Gastroesophageal sphincter (tissue), 4 donors: ENCODE measurements at regions not wholly inside any gene's neighbourhood (a gene's known extent, or its start where the extent isn't known, plus 50 kb on each side); places are given as distances from the start of the nearest gene placed in this dataset.

ENCODE experiments used
- ATAC-seq: fragments of 150-250 bp; one replicate; pipeline ENCODE4 v1.9.1; 2016; ENCODE audit warnings: mild to moderate bottlenecking, moderate library complexity
- H3K27ac ChIP-seq, 4 donors: fragments of 200-600 bp; sonication (generic) in 3 of 4; 1 replicate in 3 of 4; 2 replicates in 1 of 4; pipeline ENCODE4 v1.5.1; 2016 to 2019
- H3K27me3 ChIP-seq: fragments of 200-600 bp; sonication (generic); one replicate; pipeline ENCODE4 v1.5.1; 2019
- H3K36me3 ChIP-seq, 2 donors: fragments of 200-600 bp; sonication (generic); one replicate each; pipeline ENCODE4 v1.5.1; 2019; ENCODE audit warnings: control low read depth in 1 of 2
- H3K4me1 ChIP-seq, 3 donors: fragments of 200-600 bp; sonication (generic); 1 replicate in 2 of 3; 2 replicates in 1 of 3; pipeline ENCODE4 v1.5.1; 2016 to 2019; ENCODE audit warnings: control low read depth in 2 of 3
- H3K4me3 ChIP-seq, 2 donors: fragments of 200-600 bp; sonication (generic); one replicate each; pipeline ENCODE4 v1.5.1; 2019; ENCODE audit warnings: mild to moderate bottlenecking in 1 of 2, moderate library complexity in 1 of 2
- H3K9me3 ChIP-seq, 3 donors: fragments of 200-600 bp; sonication (generic); one replicate each; pipeline ENCODE4 v1.5.1; 2017 to 2019; ENCODE audit warnings: control low read depth in 2 of 3
- EP300 ChIP-seq: sonication (generic); formaldehyde crosslinking; IDR thresholded peaks from one replicate; pipeline ENCODE4 v1.6.1; 2017; ENCODE audit warnings: antibody characterized with exemption, mild to moderate bottlenecking
- POLR2A ChIP-seq, 2 donors: fragments of 450-650 bp; IDR thresholded peaks; one replicate each; pipeline ENCODE4 v1.6.1; 2017; ENCODE audit warnings: antibody characterized with exemption in 2 of 2, mild to moderate bottlenecking in 2 of 2, moderate library complexity in 1 of 2
- POLR2AphosphoS5 ChIP-seq: sonication (generic); formaldehyde crosslinking; IDR thresholded peaks from one replicate; pipeline ENCODE4 v1.6.1; 2017; ENCODE audit warnings: antibody characterized with exemption
- WGBS, 2 donors: methylation state at CpG; one replicate each; pipeline ENCODE4 v1.1.5; 2018; ENCODE audit warnings: low coverage in 1 of 2; 5-methylcytosine and 5-hydroxymethylcytosine counted together
- TF ChIP-seq, protein P1 (sequence below), 4 experiments: fragments of 200-600 bp in 2 of 4; fragments of 450-650 bp in 2 of 4; sonication (generic) in 1 of 4; IDR thresholded peaks; one replicate each; pipeline ENCODE4 v1.5.1; 2017 to 2019; ENCODE audit warnings: antibody characterized with exemption in 4 of 4, mild to moderate bottlenecking in 2 of 4, moderate library complexity in 2 of 4

GRCh38 chr12:98211909-98212695, 303.3 kb upstream of the TMPO start:
- Histone ChIP-seq H3K9me3 (no peaks in the 10 kb centered on the region), H3K27ac (no peak overlapping the region), H3K27me3 (no peaks in the 10 kb centered on the region), H3K4me1 (no peaks in the 10 kb centered on the region), H3K4me3 (no peak overlapping the region), H3K36me3 (no peaks in the 10 kb centered on the region)
- ATAC-seq, result no peak
- TF ChIP-seq EP300, result no peak
- no peak for TF ChIP-seq POLR2A (IDR thresholded peaks at IDR 0.05)
- TF ChIP-seq POLR2AphosphoS5, result no peak
- TF ChIP-seq, protein P1, sequence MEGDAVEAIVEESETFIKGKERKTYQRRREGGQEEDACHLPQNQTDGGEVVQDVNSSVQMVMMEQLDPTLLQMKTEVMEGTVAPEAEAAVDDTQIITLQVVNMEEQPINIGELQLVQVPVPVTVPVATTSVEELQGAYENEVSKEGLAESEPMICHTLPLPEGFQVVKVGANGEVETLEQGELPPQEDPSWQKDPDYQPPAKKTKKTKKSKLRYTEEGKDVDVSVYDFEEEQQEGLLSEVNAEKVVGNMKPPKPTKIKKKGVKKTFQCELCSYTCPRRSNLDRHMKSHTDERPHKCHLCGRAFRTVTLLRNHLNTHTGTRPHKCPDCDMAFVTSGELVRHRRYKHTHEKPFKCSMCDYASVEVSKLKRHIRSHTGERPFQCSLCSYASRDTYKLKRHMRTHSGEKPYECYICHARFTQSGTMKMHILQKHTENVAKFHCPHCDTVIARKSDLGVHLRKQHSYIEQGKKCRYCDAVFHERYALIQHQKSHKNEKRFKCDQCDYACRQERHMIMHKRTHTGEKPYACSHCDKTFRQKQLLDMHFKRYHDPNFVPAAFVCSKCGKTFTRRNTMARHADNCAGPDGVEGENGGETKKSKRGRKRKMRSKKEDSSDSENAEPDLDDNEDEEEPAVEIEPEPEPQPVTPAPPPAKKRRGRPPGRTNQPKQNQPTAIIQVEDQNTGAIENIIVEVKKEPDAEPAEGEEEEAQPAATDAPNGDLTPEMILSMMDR (IDR thresholded peaks at IDR 0.05), result no peak
- 75 to 79% methylated on average over 1 to 6 of the region's 8 CpGs for WGBS, 2 donors

DNA sequence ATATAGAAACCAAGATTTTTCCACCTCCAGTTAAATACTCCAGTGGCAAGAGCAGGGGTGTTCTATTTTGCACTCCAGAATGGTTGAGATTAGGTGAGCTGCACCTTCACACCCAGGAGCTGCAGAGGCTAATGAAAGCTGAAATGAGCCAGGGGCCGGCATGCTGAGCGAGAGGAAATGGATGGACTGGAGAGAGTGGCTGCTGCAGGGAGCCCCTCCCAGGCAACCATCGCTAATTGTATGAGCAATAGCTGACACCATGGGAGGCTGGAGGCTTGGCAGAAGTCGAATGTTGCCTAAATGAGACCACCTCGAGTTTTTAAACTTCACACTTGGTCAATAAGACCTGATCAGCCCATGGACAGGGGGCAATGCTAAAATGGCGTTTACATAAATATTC, 301.8 kb upstream of the TMPO start:
- 47 to 87% methylated on average over 5 to 6 of the region's 6 CpGs for WGBS, 2 donors
- H3K27ac ChIP-seq, result no peak overlapping the region
- H3K4me3 ChIP-seq, result no peak overlapping the region
- H3K9me3 ChIP-seq, result no peaks in the 10 kb centered on the region
- ATAC-seq, result no peak
- no peaks in the 10 kb centered on the region for H3K36me3 ChIP-seq
- no peaks in the 10 kb centered on the region for H3K27me3 ChIP-seq
- TF ChIP-seq, protein P1 (IDR thresholded peaks at IDR 0.05), result no peak
- no peak for TF ChIP-seq POLR2A (IDR thresholded peaks at IDR 0.05)
- TF ChIP-seq EP300, result no peak
- no peak for TF ChIP-seq POLR2AphosphoS5
- H3K4me1 ChIP-seq, result no peaks in the 10 kb centered on the region

DNA sequence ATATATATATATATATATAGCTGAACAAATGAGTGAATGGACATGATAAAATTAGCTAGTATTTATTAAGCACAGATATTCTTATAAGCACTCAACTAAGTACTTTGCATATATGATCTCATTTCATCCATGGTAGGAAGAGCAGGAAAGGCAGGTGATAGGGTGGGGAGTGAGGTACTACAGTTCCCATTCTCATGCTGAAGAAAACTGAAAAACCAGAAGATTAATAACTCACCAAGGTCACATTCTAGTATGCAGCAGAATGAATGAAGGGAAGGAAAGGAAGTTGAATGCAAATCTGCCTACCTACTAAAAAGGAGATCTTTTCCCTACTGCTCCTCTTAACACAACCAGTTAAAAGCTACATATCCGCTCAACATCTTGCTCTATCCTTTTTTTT, 298.1 kb upstream of the TMPO start:
- ATAC-seq, result no peak
- Histone ChIP-seq H3K27ac (no peak overlapping the region), H3K36me3 (no peaks in the 10 kb centered on the region), H3K9me3 (no peaks in the 10 kb centered on the region), H3K27me3 (no peaks in the 10 kb centered on the region), H3K4me1 (peaks cover 0 to 7% (median 0%) of the 10 kb centered on the region in 3 donors), H3K4me3 (no peak overlapping the region)
- TF ChIP-seq EP300 (no peak), POLR2AphosphoS5 (no peak), POLR2A (IDR thresholded peaks at IDR 0.05) (no peak)
- TF ChIP-seq, protein P1 (IDR thresholded peaks at IDR 0.05), result no peak
- WGBS, 2 donors, result 82 to 100% methylated on average over 1 of the region's 1 CpG

DNA sequence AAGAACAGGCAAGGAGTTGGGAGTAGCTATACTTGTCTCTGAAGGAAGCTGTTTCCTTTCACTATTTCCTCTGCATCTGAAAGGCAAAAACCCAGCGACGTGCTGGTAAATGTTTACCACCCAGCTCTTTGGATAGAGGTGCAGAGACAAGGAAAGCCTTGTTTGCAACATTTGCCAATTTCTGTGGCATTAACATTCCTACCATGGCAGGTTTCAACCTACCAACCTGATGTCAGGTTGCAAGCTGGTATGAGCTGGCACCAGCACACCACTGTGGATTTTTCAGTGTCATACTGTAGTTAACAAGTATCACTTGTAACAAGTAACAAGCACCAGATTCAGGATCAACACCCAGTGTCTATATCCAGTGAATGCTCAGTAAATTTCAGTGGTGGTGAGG, 294.8 kb upstream of the TMPO start:
- H3K27ac ChIP-seq, result no peak overlapping the region
- H3K4me1 ChIP-seq, result peaks cover 0 to 7% (median 0%) of the 10 kb centered on the region in 3 donors
- H3K27me3 ChIP-seq, result no peaks in the 10 kb centered on the region
- H3K36me3 ChIP-seq, result no peaks in the 10 kb centered on the region
- H3K4me3 ChIP-seq, result no peak overlapping the region
- ATAC-seq, result no peak
- H3K9me3 ChIP-seq, result no peaks in the 10 kb centered on the region
- WGBS, 2 donors, result 35 to 44% methylated on average over 2 of the region's 2 CpGs
- TF ChIP-seq, protein P1 (IDR thresholded peaks at IDR 0.05), result no peak
- TF ChIP-seq POLR2A (IDR thresholded peaks at IDR 0.05) (no peak), EP300 (no peak), POLR2AphosphoS5 (no peak)

DNA sequence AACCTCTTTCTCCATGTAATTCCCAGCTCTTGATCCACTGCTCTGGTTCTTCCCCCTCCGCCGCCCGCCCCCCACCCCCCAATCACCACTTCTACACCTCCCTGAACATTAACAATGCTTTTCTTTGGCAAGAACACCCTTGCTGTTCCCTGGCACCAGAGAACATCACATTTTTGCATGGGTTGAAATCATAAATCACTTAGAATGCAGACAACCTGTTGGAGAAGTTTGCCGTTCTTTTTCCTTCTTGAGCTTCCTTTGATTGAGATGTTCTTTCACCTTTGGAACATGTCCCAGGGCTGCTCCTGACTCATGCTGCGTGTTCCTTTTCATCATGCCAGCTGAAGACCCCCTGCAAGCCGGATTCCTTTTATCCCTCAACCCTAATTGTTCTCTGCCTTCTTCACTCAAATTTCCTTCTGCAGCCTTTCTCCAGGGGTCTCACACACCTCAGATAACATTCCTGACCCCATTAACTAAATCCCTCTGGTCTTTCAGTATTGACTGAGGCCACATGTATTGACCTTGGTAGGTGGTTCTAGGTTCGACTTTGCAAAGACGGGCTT, 294.1 kb upstream of the TMPO start:
- Histone ChIP-seq H3K27me3 (no peaks in the 10 kb centered on the region), H3K36me3 (no peaks in the 10 kb centered on the region), H3K4me1 (peaks cover 0 to 7% (median 0%) of the 10 kb centered on the region in 3 donors), H3K27ac (no peak overlapping the region), H3K4me3 (no peak overlapping the region), H3K9me3 (no peaks in the 10 kb centered on the region)
- 50 to 68% methylated on average over 5 to 8 of the region's 8 CpGs for WGBS, 2 donors
- ATAC-seq, result no peak
- no peak for TF ChIP-seq POLR2AphosphoS5
